Common myeloid progenitor, CD34-positive (primary cell): ENCODE measurements at regions not wholly inside any gene's neighbourhood (a gene's known extent, or its start where the extent isn't known, plus 50 kb on each side); places are given as distances from the start of the nearest gene placed in this dataset.

Experiments used
- CTCF ChIA-PET: fragments of 350-600 bp; sonication (Branson Sonifier 250); formaldehyde crosslinking; loops from one replicate; lab custom pipeline; 2021; ENCODE audit warnings: antibody characterized with exemption; lab: Charles Lee
- POLR2A ChIA-PET: fragments of 350-600 bp; sonication (Branson Sonifier 250); formaldehyde crosslinking; loops from one replicate; lab custom pipeline; 2021; ENCODE audit warnings: antibody characterized with exemption; lab: Charles Lee
- DNase-seq, 3 donors: peaks; one replicate each; pipeline versions ENCODE4 v3.0.0 to v3.0.0-alpha.2; 2013
- H3K27ac ChIP-seq, 2 experiments: 1 replicate in 1 of 2; 2 replicates in 1 of 2; pipeline ENCODE4 v1.7.0; 2013; ENCODE audit warnings: inconsistent platforms in 2 of 2, low read length in 2 of 2, mild to moderate bottlenecking in 2 of 2, low read depth in 1 of 2, moderate library complexity in 1 of 2; ENCODE audit not compliant: severe bottlenecking in 2 of 2, insufficient read depth in 1 of 2, poor library complexity in 1 of 2
- H3K27me3 ChIP-seq, 5 experiments: replicated peaks in 2 of 5; 1 replicate in 3 of 5; 2 replicates in 2 of 5; pipeline versions ENCODE4 v1.6.1 to v1.7.0; 2013; ENCODE audit warnings: low read length in 4 of 5, mild to moderate bottlenecking in 2 of 5, moderate library complexity in 2 of 5, inconsistent platforms in 1 of 5; ENCODE audit not compliant: insufficient read depth in 5 of 5, control insufficient read depth in 4 of 5
- H3K36me3 ChIP-seq, 4 experiments: 1 replicate in 2 of 4; 2 replicates in 2 of 4; pipeline versions ENCODE4 v1.6.1 to v1.7.0; 2013; ENCODE audit warnings: low read length in 3 of 4, control low read depth in 1 of 4, mild to moderate bottlenecking in 1 of 4; ENCODE audit not compliant: control insufficient read depth in 4 of 4, insufficient read depth in 4 of 4
- H3K4me1 ChIP-seq, 4 experiments: 1 replicate in 3 of 4; 2 replicates in 1 of 4; pipeline versions ENCODE4 v1.6.1 to v1.7.1; 2013; ENCODE audit warnings: low read length in 3 of 4, mild to moderate bottlenecking in 3 of 4, control low read depth in 1 of 4, inconsistent platforms in 1 of 4, moderate library complexity in 1 of 4; ENCODE audit not compliant: control insufficient read depth in 4 of 4, insufficient read depth in 4 of 4; ENCODE audit errors: control extremely low read depth in 1 of 4
- H3K4me3 ChIP-seq, 7 experiments: 1 replicate in 4 of 7; 2 replicates in 3 of 7; pipeline versions ENCODE4 v1.5.1 to v1.7.0; 2013; ENCODE audit warnings: mild to moderate bottlenecking in 7 of 7, low read length in 6 of 7, moderate library complexity in 6 of 7, inconsistent platforms in 2 of 7, low read depth in 2 of 7, control low read depth in 1 of 7; ENCODE audit not compliant: insufficient read depth in 4 of 7, control insufficient read depth in 1 of 7; ENCODE audit errors: extremely low read depth in 1 of 7
- H3K9me3 ChIP-seq, 5 experiments: 1 replicate in 4 of 5; 2 replicates in 1 of 5; pipeline versions ENCODE4 v1.6.1 to v1.7.1; 2013; ENCODE audit warnings: low read length in 4 of 5, mild to moderate bottlenecking in 2 of 5, inconsistent platforms in 1 of 5, low read depth in 1 of 5, moderate library complexity in 1 of 5; ENCODE audit not compliant: control insufficient read depth in 4 of 5, insufficient read depth in 2 of 5; ENCODE audit errors: control extremely low read depth in 1 of 5
- WGBS: methylation state at CpG from one replicate; pipeline ENCODE4 v1.1.5; 2013; ENCODE audit not compliant: insufficient coverage; 5-methylcytosine and 5-hydroxymethylcytosine counted together

DNA sequence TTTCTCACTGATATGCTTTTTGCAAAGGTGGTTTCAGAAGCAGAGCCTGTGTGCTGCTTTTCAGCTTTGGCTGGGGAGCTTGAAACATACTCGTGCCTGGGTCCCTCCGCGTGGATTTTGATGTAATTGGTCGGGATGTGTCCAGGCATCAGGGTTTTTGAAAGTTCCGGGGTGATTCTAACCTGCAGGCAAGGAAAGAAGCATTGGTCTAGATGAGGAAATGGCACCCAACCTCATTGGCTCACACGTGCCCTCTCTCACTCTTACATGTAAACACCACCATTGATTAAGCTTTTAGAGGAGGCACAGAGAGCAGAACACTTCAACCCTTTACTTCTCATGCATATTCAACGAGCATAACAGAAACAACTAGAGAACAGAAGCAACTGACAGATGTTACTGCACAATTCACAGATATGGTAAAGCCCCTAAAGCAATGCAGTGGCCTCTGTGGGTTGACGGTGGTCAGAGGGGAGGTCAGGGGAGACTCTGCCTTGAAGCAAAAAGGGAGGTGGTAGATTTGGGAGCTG, 112.1 kb downstream of the TLR5 start:
- DNase-seq, result no peak
- Histone ChIP-seq H3K27me3 (no peaks in the 10 kb centered on the region), H3K4me3 (no peak overlapping the region), H3K36me3 (no peaks in the 10 kb centered on the region), H3K9me3 (no peaks in the 10 kb centered on the region), H3K4me1 (peaks cover 0 to 1% (median 0%) of the 10 kb centered on the region in 4 experiments), H3K27ac (no peak overlapping the region)
- CTCF ChIA-PET, result interaction anchor here (0.6 kb wide), 1 partner anchor 176 kb away, joined by 3 read pairs; no protein-coding TSS in a partner anchor
- POLR2A ChIA-PET, result no interaction called here
- 96% methylated on average over 7 of the region's 8 CpGs for WGBS

- H3K27ac ChIP-seq, result no peak overlapping the region
- ChIA-PET CTCF (no interaction called here), POLR2A (no interaction called here)
These were observed 111.1 kb downstream of the TLR5 start for GRCh38 chr1:223031733-223032601.

DNA sequence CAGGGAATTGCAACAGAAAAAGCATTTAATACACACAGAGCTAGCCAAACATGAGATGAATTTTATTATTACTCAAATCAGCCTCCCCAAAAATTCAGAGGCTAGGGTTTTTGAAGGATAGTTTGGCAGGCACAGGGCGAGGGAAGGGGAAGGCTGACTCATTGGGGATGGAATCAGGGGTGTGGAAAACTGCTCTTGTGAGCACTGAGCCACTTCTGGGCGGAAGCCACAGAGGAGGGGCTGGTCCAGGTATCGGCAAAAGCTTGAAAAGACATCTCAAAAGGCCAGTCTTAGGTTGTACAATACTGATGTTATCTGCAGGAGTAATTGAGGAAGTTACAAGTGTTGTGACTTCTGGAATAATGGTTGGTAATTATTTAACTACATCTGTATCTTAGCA, 109.4 kb downstream of the TLR5 start:
- H3K9me3 ChIP-seq, result no peaks in the 10 kb centered on the region
- H3K27me3 ChIP-seq, result no peaks in the 10 kb centered on the region
- WGBS, result 64% methylated on average over 3 of the region's 3 CpGs
- POLR2A ChIA-PET, result no interaction called here
- no peaks in the 10 kb centered on the region for H3K36me3 ChIP-seq
- peak in 2 of 3 donors; percentile 11 to 44 for DNase-seq
- no peak overlapping the region for H3K27ac ChIP-seq
- peaks cover 0 to 7% (median 0%) of the 10 kb centered on the region in 4 experiments for H3K4me1 ChIP-seq
- CTCF ChIA-PET, result no interaction called here
- no peak overlapping the region for H3K4me3 ChIP-seq

More at GRCh38 chr1:223031733-223032601, 111.1 kb downstream of the TLR5 start:
- H3K36me3 ChIP-seq, result no peaks in the 10 kb centered on the region
- peaks cover 0 to 7% (median 0%) of the 10 kb centered on the region in 4 experiments for H3K4me1 ChIP-seq
- DNase-seq, result no peak
- no peak overlapping the region for H3K4me3 ChIP-seq
- whole genome bisulfite sequencing, result 93% methylated on average over 7 of the region's 11 CpGs
- H3K27me3 ChIP-seq, result no peaks in the 10 kb centered on the region
- H3K9me3 ChIP-seq, result no peaks in the 10 kb centered on the region

DNA sequence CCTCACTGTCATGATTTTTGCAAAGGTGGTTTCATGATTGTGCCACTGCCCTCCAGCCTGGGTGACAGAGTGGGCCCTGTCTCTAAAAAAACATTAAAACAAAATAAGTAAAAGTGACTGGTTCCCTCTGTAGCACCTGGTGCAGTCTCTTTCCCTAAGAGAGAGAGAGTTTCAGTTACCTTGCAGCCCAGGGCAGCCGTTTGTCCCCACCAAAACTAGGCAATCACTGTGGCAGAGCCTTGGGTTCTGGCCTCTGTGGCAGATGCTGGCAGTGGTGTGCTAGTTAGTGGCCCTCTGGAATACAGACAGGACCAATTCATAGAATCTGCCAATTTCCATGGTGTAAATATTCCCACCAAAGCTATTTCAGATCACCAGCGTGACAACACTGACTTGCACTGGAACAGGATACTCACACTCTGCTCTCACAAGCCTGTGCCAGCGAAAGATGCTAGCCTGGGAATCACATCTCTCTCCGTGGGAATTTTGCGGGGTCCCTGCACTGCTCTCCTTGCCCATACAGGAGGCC, 108.7 kb downstream of the TLR5 start:
- 94% methylated on average over 5 of the region's 5 CpGs for WGBS
- no peak for DNase-seq
- Histone ChIP-seq H3K36me3 (no peaks in the 10 kb centered on the region), H3K27me3 (no peaks in the 10 kb centered on the region), H3K4me1 (peaks cover 0 to 7% (median 0%) of the 10 kb centered on the region in 4 experiments), H3K9me3 (no peaks in the 10 kb centered on the region), H3K27ac (no peak overlapping the region), H3K4me3 (no peak overlapping the region)
- ChIA-PET CTCF (no interaction called here), POLR2A (no interaction called here)

- peak; percentile 13 to 74 (median 68) for DNase-seq
- WGBS, result 72% methylated on average over 10 of the region's 11 CpGs
- POLR2A ChIA-PET, result no interaction called here
- Histone ChIP-seq H3K4me3 (no peak overlapping the region), H3K36me3 (no peaks in the 10 kb centered on the region), H3K4me1 (peaks cover 0 to 7% (median 0%) of the 10 kb centered on the region in 4 experiments), H3K27me3 (peaks cover 0 to under 1% (median 0%) of the 10 kb centered on the region in 5 experiments), H3K9me3 (no peaks in the 10 kb centered on the region), H3K27ac (no peak overlapping the region)
- CTCF ChIA-PET, result no interaction called here
These were observed 107.1 kb downstream of the TLR5 start for GRCh38 chr1:223035724-223036478.

- ChIA-PET CTCF (no interaction called here), POLR2A (no interaction called here)
- WGBS, result 95% methylated on average over 4 of the region's 6 CpGs
- Histone ChIP-seq H3K4me1 (peaks cover 0 to 7% (median 0%) of the 10 kb centered on the region in 4 experiments), H3K36me3 (no peaks in the 10 kb centered on the region), H3K4me3 (no peak overlapping the region), H3K27ac (no peak overlapping the region), H3K9me3 (no peaks in the 10 kb centered on the region), H3K27me3 (peaks cover 0 to 2% (median 0%) of the 10 kb centered on the region in 5 experiments)
- DNase-seq, result no peak
These were observed 106.6 kb downstream of the TLR5 start for GRCh38 chr1:223036479-223036845.
